ENCODE measurements at regions not wholly inside any gene's neighbourhood (a gene's known extent, or its start where the extent isn't known, plus 50 kb on each side); places are given as distances from the start of the nearest gene placed in this dataset.
A peak's percentile ranks its signal among the peaks of the same experiment; 100 is the strongest.

DNA sequence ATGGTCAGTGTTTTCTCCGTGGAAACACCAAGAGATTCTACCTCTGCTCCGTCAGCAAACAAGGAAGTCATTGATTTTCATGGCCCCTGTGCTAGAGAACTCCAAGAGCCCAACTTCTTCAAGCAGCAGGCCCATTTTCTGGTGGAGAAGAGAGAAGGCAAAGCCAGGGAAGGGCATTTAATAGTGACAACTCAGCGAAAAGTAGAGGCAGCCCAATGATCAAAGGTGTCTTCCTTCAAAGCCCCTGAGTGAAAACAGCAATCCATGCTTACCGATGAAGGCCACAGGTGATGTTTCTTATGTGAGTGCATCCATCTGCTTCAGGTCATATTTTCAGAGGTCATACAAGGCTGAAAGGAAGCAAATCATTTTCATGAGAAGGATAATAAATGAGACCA lies 77.3 kb downstream of the VCPKMT start:
- TF ChIP-seq, protein P1, sequence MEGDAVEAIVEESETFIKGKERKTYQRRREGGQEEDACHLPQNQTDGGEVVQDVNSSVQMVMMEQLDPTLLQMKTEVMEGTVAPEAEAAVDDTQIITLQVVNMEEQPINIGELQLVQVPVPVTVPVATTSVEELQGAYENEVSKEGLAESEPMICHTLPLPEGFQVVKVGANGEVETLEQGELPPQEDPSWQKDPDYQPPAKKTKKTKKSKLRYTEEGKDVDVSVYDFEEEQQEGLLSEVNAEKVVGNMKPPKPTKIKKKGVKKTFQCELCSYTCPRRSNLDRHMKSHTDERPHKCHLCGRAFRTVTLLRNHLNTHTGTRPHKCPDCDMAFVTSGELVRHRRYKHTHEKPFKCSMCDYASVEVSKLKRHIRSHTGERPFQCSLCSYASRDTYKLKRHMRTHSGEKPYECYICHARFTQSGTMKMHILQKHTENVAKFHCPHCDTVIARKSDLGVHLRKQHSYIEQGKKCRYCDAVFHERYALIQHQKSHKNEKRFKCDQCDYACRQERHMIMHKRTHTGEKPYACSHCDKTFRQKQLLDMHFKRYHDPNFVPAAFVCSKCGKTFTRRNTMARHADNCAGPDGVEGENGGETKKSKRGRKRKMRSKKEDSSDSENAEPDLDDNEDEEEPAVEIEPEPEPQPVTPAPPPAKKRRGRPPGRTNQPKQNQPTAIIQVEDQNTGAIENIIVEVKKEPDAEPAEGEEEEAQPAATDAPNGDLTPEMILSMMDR (IDR thresholded peaks at IDR 0.05 in 8 of 11, conservative IDR thresholded peaks at IDR 0.05 in 3 of 11), result no peak
- TF ChIP-seq POLR2AphosphoS5 (IDR thresholded peaks at IDR 0.05) (no peak), POLR2A (IDR thresholded peaks at IDR 0.05) (no peak)
- WGBS, 5 donors, result 55 to 86% (median 74%) methylated on average over 4 of the region's 4 CpGs
- Histone ChIP-seq H3K4me3 (no peak overlapping the region), H3K36me3 (no peaks in the 10 kb centered on the region), H3K27me3 (replicated peaks in 1 of 7) (no peaks in the 10 kb centered on the region), H3K4me1 (peaks cover 16 to 59% (median 50%) of the 10 kb centered on the region in 6 donors), H3K9me3 (no peaks in the 10 kb centered on the region), H3K27ac (peak overlapping the region in 7 of 8 donors; percentile 28 to 87 (median 77))
- DNase-seq, result no peak
- intact Hi-C loops (cut with DNase I; ENCODE audit: low total_unique reads), result no loop called here

DNA sequence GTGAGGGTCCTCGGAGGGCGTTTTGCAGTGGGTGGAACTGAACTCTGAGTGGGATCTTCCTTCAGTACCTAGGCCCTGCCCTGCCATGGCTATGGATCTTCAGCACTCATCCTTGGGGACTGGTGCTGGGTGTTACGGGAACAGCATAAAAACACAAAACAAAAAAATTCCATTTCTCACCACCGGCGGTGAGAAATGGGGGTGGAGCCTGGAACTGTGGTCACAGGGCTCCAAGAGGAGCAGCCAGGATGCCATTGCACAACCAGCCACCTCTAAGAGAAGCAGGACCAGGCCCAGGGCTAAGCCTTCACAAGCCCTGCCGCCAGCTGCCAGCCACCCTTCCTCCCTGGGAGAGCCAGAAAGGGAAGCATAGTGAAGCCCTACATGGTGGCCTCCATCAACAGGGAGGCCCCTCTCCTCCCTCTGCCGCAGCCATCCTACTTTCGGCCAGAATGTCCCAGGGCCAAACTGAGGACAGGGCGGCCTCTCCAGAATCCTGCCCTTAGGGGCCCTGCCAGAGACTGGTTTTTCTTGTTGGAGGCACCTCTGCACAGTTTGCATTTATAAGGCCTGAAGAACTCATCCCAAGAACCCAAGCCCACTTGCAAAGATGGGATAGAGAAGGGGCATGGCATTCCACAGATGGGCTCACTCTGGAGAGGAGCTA lies 76.5 kb downstream of the VCPKMT start:
- Histone ChIP-seq H3K27me3 (replicated peaks in 1 of 7) (no peaks in the 10 kb centered on the region), H3K9me3 (no peaks in the 10 kb centered on the region), H3K36me3 (no peaks in the 10 kb centered on the region), H3K27ac (peak overlapping the region; percentile 28 to 87 (median 72)), H3K4me3 (peak overlapping the region in 1 of 8 donors; percentile 23), H3K4me1 (peaks cover 23 to 67% (median 57%) of the 10 kb centered on the region in 6 donors)
- TF ChIP-seq, protein P1 (IDR thresholded peaks at IDR 0.05 in 8 of 11, conservative IDR thresholded peaks at IDR 0.05 in 3 of 11), result no peak
- TF ChIP-seq POLR2AphosphoS5 (IDR thresholded peaks at IDR 0.05) (no peak), POLR2A (IDR thresholded peaks at IDR 0.05) (no peak)
- DNase-seq, result no peak
- 63 to 82% (median 73%) methylated on average over 7 to 9 of the region's 9 CpGs for WGBS, 5 donors
- intact Hi-C loops (cut with DNase I; ENCODE audit: low total_unique reads), result loop anchor here (10.0 kb wide), 1 partner anchor 55 kb away; no protein-coding TSS in a partner anchor

DNA sequence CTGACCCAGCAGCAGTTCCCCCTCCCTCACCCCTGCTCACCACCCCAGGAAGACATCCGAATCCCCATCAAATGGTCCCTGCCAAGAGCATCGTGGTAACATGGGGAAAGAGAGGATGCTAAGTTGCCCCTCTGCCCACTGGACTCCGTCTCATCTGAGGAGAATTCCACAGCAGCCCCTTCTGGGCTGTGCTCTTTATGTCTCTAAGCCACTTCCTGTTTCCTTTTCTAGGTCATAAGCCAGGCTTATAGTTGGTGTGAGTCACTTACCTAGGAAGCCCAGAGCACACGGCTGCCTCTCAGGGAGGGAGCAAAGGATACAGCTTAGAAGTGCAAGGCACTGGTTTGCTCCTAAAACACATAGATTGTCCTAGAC lies 76.0 kb downstream of the VCPKMT start:
- TF ChIP-seq POLR2AphosphoS5 (IDR thresholded peaks at IDR 0.05), result peak in 1 of 3 donors; percentile 83
- TF ChIP-seq POLR2A (IDR thresholded peaks at IDR 0.05), result peak in 1 of 3 donors; percentile 32
- TF ChIP-seq, protein P1 (IDR thresholded peaks at IDR 0.05 in 8 of 11, conservative IDR thresholded peaks at IDR 0.05 in 3 of 11), result no peak
- intact Hi-C loops (cut with DNase I; ENCODE audit: low total_unique reads), result loop anchor here (10.0 kb wide), 1 partner anchor 54 kb away; no protein-coding TSS in a partner anchor

DNA sequence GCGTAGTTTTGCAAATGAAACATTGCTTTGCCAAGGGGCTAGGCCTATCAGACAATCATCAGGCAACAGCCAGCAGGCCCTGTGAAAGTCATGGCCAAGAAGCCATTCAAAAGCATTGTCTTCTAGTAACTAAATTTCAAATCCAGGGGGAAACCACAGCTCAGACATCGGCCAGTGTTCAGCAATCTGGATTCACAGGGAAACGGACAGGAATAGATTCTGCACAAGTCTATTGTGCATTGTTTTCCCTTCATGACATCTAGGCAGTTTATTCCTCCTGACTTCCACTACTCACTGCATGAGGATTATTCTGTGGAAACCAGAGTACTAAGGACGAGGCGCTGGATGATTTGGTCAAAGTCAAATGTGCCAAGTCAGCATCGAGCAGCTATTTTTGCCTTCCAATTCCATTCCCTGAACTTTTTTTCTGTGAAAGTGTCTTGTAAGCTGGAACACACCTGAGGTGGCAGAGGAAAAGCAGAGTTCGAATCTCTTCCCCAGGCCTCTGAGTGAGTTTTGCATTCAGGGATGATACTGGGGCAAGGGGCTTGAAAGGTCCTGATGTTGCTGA lies 75.4 kb downstream of the VCPKMT start:
- Histone ChIP-seq H3K4me3 (peak overlapping the region in 1 of 8 donors; percentile 23), H3K36me3 (no peaks in the 10 kb centered on the region), H3K27ac (peak overlapping the region; percentile 28 to 87 (median 72)), H3K9me3 (no peaks in the 10 kb centered on the region), H3K4me1 (peaks cover 34 to 78% (median 68%) of the 10 kb centered on the region in 6 donors), H3K27me3 (replicated peaks in 1 of 7) (no peaks in the 10 kb centered on the region)
- TF ChIP-seq POLR2AphosphoS5 (IDR thresholded peaks at IDR 0.05) (no peak), POLR2A (IDR thresholded peaks at IDR 0.05) (no peak)
- TF ChIP-seq, protein P1 (IDR thresholded peaks at IDR 0.05 in 8 of 11, conservative IDR thresholded peaks at IDR 0.05 in 3 of 11), result no peak
- intact Hi-C loops (cut with DNase I; ENCODE audit: low total_unique reads), result loop anchor here (10.0 kb wide), 1 partner anchor 54 kb away; no protein-coding TSS in a partner anchor
- DNase-seq, result no peak
- WGBS, 5 donors, result 87 to 96% (median 87%) methylated on average over 7 of the region's 7 CpGs

More for the DNA sequence above, 76.0 kb downstream of the VCPKMT start:
- no peaks in the 10 kb centered on the region for H3K9me3 ChIP-seq
- H3K27me3 ChIP-seq (replicated peaks in 1 of 7), result no peaks in the 10 kb centered on the region
- DNase-seq, result no peak
- H3K36me3 ChIP-seq, result no peaks in the 10 kb centered on the region
- peak overlapping the region in 1 of 8 donors; percentile 23 for H3K4me3 ChIP-seq
- H3K4me1 ChIP-seq, result peaks cover 28 to 72% (median 62%) of the 10 kb centered on the region in 6 donors
- H3K27ac ChIP-seq, result peak overlapping the region; percentile 28 to 87 (median 72)
- 23 to 38% (median 32%) methylated on average over 4 of the region's 4 CpGs for WGBS, 5 donors
